ENCODE measurements at regions not wholly inside any gene's neighbourhood (a gene's known extent, or its start where the extent isn't known, plus 50 kb on each side); places are given as distances from the start of the nearest gene placed in this dataset.
"Not testable (repeated sequence)": the region's sequence is repeated elsewhere in the genome, so short reads cannot be mapped to it uniquely, and the experiment has no call there.

DNA sequence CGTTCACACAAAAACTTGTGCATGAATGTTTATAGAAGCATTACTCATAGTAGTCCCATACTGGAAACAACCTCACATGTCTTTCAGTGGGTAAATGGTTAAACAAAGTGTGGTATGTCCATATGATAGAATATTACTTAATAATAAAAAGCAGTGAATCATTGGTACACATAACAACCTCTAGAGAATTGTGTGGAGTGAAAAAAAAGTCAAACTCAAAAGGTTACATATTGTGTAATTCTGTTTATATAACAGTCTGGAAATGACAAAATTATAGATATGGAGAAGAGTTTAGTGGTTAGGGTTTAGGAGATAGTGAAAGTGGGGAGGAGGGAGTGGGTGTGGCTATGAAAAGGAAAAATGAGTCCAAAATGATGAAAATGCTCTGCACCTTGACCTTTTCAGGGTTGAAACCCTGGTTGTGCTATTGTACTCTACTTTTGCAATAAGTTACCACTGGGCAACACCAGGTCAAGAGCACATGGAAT lies 243.4 kb upstream of the DDI1 start:
- Mint-ChIP-seq H3K9me3 (peaks cover 4 to 15% (median 4%) of the 10 kb centered on the region in 3 donors), H3K27me3 (peaks cover 3% of the 10 kb centered on the region), H3K4me3 (no peak overlapping the region), H3K4me1 (no peaks in the 10 kb centered on the region), H3K27ac (no peak overlapping the region), H3K36me3 (peaks cover 3% of the 10 kb centered on the region)

GRCh38 chr11:103794262-103794661 lies 242.2 kb upstream of the DDI1 start:
- H3K4me3 Mint-ChIP-seq, result no peak overlapping the region
- no peak overlapping the region for H3K27ac Mint-ChIP-seq
- H3K27me3 Mint-ChIP-seq, result peaks cover 3% of the 10 kb centered on the region
- H3K9me3 Mint-ChIP-seq, result peaks cover 4 to 15% (median 4%) of the 10 kb centered on the region in 3 donors
- H3K36me3 Mint-ChIP-seq, result peaks cover 3% of the 10 kb centered on the region
- no peaks in the 10 kb centered on the region for H3K4me1 Mint-ChIP-seq

- Mint-ChIP-seq H3K27ac (no peak overlapping the region), H3K9me3 (no peaks in the 10 kb centered on the region), H3K27me3 (peaks cover 3% of the 10 kb centered on the region), H3K36me3 (no peaks in the 10 kb centered on the region), H3K4me3 (no peak overlapping the region), H3K4me1 (no peaks in the 10 kb centered on the region)
These were observed 238.4 kb upstream of the DDI1 start for GRCh38 chr11:103798026-103798425.

- H3K4me3 Mint-ChIP-seq, result no peak overlapping the region
- peaks cover 3% of the 10 kb centered on the region for H3K27me3 Mint-ChIP-seq
- no peak overlapping the region for H3K27ac Mint-ChIP-seq
- no peaks in the 10 kb centered on the region for H3K36me3 Mint-ChIP-seq
- H3K4me1 Mint-ChIP-seq, result no peaks in the 10 kb centered on the region
- no peaks in the 10 kb centered on the region for H3K9me3 Mint-ChIP-seq
These were observed 238.0 kb upstream of the DDI1 start for GRCh38 chr11:103798446-103798845.

- Mint-ChIP-seq H3K9me3 (no peaks in the 10 kb centered on the region), H3K4me1 (no peaks in the 10 kb centered on the region), H3K27ac (no peak overlapping the region), H3K36me3 (no peaks in the 10 kb centered on the region), H3K4me3 (no peak overlapping the region), H3K27me3 (peaks cover 3% of the 10 kb centered on the region)
These were observed 235.9 kb upstream of the DDI1 start for GRCh38 chr11:103800406-103801114.

DNA sequence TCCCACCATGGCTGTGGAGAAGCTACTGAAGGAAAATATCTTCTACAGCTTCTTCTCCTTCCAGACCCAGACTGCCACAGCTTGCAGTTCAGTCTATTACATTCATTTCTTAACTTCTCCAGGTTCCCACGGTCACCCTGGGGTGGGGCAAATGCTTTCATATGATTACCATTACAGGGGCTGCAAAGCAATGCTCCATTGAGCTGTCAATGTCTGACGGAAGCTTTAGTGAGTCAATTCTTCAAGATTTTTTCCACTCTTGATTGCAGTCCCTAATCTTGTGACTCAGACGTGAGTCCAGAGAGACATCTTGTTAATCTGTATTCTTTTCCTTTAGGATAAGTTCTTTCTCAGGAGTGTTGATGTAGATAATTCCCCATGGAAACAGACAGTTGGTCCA lies 233.4 kb upstream of the DDI1 start:
- Mint-ChIP-seq H3K27ac (no peak overlapping the region), H3K27me3 (no peaks in the 10 kb centered on the region), H3K4me3 (no peak overlapping the region), H3K9me3 (no peaks in the 10 kb centered on the region), H3K36me3 (no peaks in the 10 kb centered on the region), H3K4me1 (no peaks in the 10 kb centered on the region)

GRCh38 chr11:103805688-103806009 lies 230.8 kb upstream of the DDI1 start:
- no peaks in the 10 kb centered on the region for H3K9me3 Mint-ChIP-seq
- H3K27me3 Mint-ChIP-seq, result peaks cover 1% of the 10 kb centered on the region
- H3K27ac Mint-ChIP-seq, result no peak overlapping the region
- no peak overlapping the region for H3K4me3 Mint-ChIP-seq
- H3K36me3 Mint-ChIP-seq, result no peaks in the 10 kb centered on the region
- no peaks in the 10 kb centered on the region for H3K4me1 Mint-ChIP-seq

DNA sequence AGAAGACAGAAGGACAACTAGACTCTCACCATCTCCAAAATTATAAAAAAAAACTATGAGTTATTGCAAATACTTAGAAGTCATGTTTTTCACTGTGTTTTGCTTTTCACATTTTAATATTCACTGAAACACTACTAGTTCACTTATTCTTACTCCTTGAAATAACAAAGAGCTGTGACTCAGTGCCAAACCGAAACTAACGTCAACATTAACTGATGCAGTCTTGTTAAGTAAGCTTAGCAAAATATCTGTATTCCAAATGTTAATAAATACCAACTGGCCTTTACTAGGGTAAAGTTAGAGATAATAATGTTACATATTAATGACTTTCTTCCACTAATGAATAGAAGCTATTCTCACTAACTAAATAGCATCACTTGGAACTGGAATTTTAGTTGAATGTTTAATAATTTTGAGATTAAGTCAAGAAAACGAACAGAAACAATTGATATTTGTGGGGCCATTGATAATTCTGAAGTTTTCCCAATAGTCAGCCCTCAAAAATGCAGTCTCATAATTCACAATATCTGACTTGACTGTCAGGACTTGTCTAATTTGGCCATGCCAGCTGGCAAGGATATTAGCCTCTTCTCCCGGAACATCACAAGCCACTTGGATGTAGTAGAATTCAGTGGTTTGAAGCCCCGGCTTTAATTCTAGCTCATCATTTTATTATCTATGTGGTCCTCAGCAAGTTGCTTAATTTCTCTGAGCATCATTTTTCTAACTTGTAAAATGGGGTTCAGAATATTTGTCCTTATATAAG lies 230.1 kb upstream of the DDI1 start:
- Mint-ChIP-seq H3K4me1 (no peaks in the 10 kb centered on the region), H3K27me3 (peaks cover 1% of the 10 kb centered on the region), H3K27ac (no peak overlapping the region), H3K4me3 (no peak overlapping the region), H3K36me3 (no peaks in the 10 kb centered on the region), H3K9me3 (no peaks in the 10 kb centered on the region)

DNA sequence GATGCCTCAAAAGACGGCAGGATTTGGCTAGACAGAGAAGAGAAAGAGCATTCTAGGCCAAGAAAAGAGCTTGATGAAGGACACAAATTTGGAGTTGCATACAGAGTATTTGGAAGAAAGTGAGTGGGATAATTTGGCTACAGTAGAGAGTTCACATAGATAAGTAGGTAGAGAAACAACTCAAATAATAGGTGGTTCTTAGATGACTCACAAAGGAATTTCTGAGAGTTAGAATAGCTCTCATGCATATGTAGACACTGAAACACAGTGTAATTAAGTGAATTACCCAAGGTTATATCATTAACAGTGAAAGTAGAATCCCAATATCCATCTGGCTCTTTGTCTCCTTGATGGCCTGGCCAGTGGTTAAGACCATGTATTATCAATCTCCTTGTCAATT lies 228.6 kb upstream of the DDI1 start:
- Mint-ChIP-seq H3K27me3 (peaks cover 1% of the 10 kb centered on the region), H3K9me3 (no peaks in the 10 kb centered on the region), H3K4me1 (no peaks in the 10 kb centered on the region), H3K27ac (peak overlapping the region in 1 of 3 donors; percentile 2), H3K36me3 (no peaks in the 10 kb centered on the region), H3K4me3 (no peak overlapping the region)

- no peak overlapping the region for H3K27ac Mint-ChIP-seq
- no peaks in the 10 kb centered on the region for H3K9me3 Mint-ChIP-seq
- H3K27me3 Mint-ChIP-seq, result peaks cover 1% of the 10 kb centered on the region
- no peak overlapping the region for H3K4me3 Mint-ChIP-seq
- no peaks in the 10 kb centered on the region for H3K4me1 Mint-ChIP-seq
- no peaks in the 10 kb centered on the region for H3K36me3 Mint-ChIP-seq
These were observed 228.2 kb upstream of the DDI1 start for GRCh38 chr11:103808252-103808651.

- no peaks in the 10 kb centered on the region for H3K4me1 Mint-ChIP-seq
- no peak overlapping the region for H3K27ac Mint-ChIP-seq
- H3K27me3 Mint-ChIP-seq, result peaks cover 1% of the 10 kb centered on the region
- no peaks in the 10 kb centered on the region for H3K36me3 Mint-ChIP-seq
- no peaks in the 10 kb centered on the region for H3K9me3 Mint-ChIP-seq
- H3K4me3 Mint-ChIP-seq, result no peak overlapping the region
These were observed 224.5 kb upstream of the DDI1 start for GRCh38 chr11:103811870-103812455.

- no peaks in the 10 kb centered on the region for H3K9me3 Mint-ChIP-seq
- no peaks in the 10 kb centered on the region for H3K4me1 Mint-ChIP-seq
- no peak overlapping the region for H3K4me3 Mint-ChIP-seq
- no peaks in the 10 kb centered on the region for H3K36me3 Mint-ChIP-seq
- H3K27ac Mint-ChIP-seq, result no peak overlapping the region
- H3K27me3 Mint-ChIP-seq, result peaks cover 1% of the 10 kb centered on the region
These were observed 223.8 kb upstream of the DDI1 start for GRCh38 chr11:103812680-103813079.

GRCh38 chr11:103820345-103820744 lies 216.1 kb upstream of the DDI1 start:
- H3K27ac Mint-ChIP-seq, H3K4me1 Mint-ChIP-seq, H3K4me3 Mint-ChIP-seq: not testable (repeated sequence)

DNA sequence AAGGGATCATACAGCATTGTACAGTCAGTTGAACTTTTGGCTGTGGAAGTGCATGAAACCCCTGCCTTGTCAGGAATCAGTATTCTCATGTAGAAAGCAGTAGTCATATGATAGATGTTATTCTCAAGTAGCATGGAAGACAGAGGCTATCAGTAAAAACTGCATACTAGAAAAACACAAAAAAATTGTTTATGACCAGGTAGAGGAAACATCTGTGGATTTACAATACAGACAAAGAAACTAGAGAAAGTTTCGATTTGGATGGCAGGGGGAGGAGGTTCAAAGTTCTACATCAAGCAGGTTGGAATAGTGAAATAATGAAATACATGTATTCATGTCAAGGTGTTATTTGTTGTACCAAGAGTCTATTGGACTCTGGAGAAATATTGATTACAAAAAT lies 212.3 kb upstream of the DDI1 start:
- no peak overlapping the region for H3K27ac Mint-ChIP-seq
- H3K4me1 Mint-ChIP-seq, result no peaks in the 10 kb centered on the region
- H3K9me3 Mint-ChIP-seq, result peaks cover 0 to 3% (median 0%) of the 10 kb centered on the region in 3 donors
- H3K36me3 Mint-ChIP-seq, result no peaks in the 10 kb centered on the region
- peaks cover 8% of the 10 kb centered on the region for H3K27me3 Mint-ChIP-seq
- H3K4me3 Mint-ChIP-seq, result no peak overlapping the region

More at GRCh38 chr11:103820345-103820744, 216.1 kb upstream of the DDI1 start:
- not testable (repeated sequence) for H3K9me3 Mint-ChIP-seq, H3K36me3 Mint-ChIP-seq, H3K27me3 Mint-ChIP-seq

- Mint-ChIP-seq H3K4me1 (no peaks in the 10 kb centered on the region), H3K27me3 (peaks cover 8% of the 10 kb centered on the region), H3K27ac (no peak overlapping the region), H3K36me3 (no peaks in the 10 kb centered on the region), H3K4me3 (no peak overlapping the region), H3K9me3 (peaks cover 0 to 5% (median 4%) of the 10 kb centered on the region in 3 donors)
These were observed 211.0 kb upstream of the DDI1 start for GRCh38 chr11:103825469-103825868.

DNA sequence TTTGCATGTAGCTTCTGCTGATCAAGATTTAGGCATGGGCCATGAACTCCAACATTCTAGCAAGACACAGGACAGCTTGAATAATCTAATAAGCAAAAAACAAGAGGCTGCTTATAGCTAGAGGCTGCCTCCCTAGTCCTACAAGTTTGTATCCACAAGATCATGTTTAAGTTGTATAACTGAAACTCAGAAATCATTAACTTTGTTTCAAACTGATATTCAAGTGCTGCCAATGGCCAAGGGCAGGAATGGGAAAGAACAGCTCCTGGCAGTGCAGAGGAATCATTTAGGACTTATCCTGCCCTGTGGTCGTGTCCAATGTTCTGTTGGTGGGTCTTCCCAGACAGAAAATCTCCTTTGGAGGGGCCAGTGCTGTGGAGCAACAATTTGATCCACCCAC lies 209.6 kb upstream of the DDI1 start:
- Mint-ChIP-seq H3K9me3 (peaks cover 0 to 10% (median 6%) of the 10 kb centered on the region in 3 donors), H3K27ac (no peak overlapping the region), H3K4me3 (no peak overlapping the region), H3K4me1 (no peaks in the 10 kb centered on the region), H3K27me3 (peaks cover 14% of the 10 kb centered on the region), H3K36me3 (no peaks in the 10 kb centered on the region)
